Uterus (tissue), 2 donors: ENCODE measurements at regions not wholly inside any gene's neighbourhood (a gene's known extent, or its start where the extent isn't known, plus 50 kb on each side); places are given as distances from the start of the nearest gene placed in this dataset.

ENCODE experiments used
- POLR2A ChIP-seq, 2 donors: fragments of 450-650 bp; IDR thresholded peaks; one replicate each; pipeline ENCODE4 v1.6.1; 2016; ENCODE audit warnings: antibody characterized with exemption in 2 of 2, mild to moderate bottlenecking in 1 of 2, moderate library complexity in 1 of 2
- TF ChIP-seq, protein P1 (sequence below), 4 experiments: fragments of 200-600 bp in 2 of 4; fragments of 450-650 bp in 2 of 4; sonication (generic) in 2 of 4; IDR thresholded peaks; one replicate each; pipeline ENCODE4 v1.5.1; 2016 to 2019; ENCODE audit warnings: antibody characterized with exemption in 4 of 4, mild to moderate bottlenecking in 2 of 4, moderate library complexity in 1 of 4

GRCh38 chr5:89086390-89087086 is 203.6 kb upstream of the MEF2C start:
- TF ChIP-seq, protein P1, sequence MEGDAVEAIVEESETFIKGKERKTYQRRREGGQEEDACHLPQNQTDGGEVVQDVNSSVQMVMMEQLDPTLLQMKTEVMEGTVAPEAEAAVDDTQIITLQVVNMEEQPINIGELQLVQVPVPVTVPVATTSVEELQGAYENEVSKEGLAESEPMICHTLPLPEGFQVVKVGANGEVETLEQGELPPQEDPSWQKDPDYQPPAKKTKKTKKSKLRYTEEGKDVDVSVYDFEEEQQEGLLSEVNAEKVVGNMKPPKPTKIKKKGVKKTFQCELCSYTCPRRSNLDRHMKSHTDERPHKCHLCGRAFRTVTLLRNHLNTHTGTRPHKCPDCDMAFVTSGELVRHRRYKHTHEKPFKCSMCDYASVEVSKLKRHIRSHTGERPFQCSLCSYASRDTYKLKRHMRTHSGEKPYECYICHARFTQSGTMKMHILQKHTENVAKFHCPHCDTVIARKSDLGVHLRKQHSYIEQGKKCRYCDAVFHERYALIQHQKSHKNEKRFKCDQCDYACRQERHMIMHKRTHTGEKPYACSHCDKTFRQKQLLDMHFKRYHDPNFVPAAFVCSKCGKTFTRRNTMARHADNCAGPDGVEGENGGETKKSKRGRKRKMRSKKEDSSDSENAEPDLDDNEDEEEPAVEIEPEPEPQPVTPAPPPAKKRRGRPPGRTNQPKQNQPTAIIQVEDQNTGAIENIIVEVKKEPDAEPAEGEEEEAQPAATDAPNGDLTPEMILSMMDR (IDR thresholded peaks at IDR 0.05), result no peak
- no peak for TF ChIP-seq POLR2A (IDR thresholded peaks at IDR 0.05)
